ENCODE measurements at regions not wholly inside any gene's neighbourhood (a gene's known extent, or its start where the extent isn't known, plus 50 kb on each side); places are given as distances from the start of the nearest gene placed in this dataset.

- no peak for TF ChIP-seq ZFX (IDR thresholded peaks at IDR 0.05; ENCODE audit: borderline replicate concordance)
- no peak for TF ChIP-seq CTCF (IDR thresholded peaks at IDR 0.05)
- H3K27ac ChIP-seq = no peak overlapping the region
These were observed 84.4 kb downstream of the EFNB1 start for GRCh38 chrX:68913249-68913547.

DNA sequence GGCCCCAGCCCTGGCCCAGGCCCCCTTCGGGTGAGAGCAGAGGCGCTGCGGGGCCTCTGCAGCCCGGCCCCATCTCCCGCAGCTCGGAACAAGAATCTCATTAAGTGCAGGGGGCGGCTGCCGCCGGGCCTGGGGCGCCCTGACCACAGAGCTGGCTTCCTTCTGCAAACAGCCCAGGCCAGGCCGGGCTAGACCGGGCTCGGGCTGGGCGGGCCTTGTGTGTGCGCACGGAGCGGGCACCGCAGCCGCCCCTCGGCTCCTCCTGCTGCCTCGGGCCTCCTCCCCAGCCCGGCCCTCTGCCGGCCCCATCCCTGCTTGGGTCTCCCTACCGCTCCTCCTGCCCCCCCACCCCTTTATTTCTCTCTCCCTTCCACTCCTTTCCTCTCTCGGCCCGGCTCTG is 83.3 kb downstream of the EFNB1 start:
- no peak overlapping the region for H3K27ac ChIP-seq
- TF ChIP-seq CTCF (IDR thresholded peaks at IDR 0.05) (no peak), ZFX (IDR thresholded peaks at IDR 0.05; ENCODE audit: borderline replicate concordance) (no peak)

- H3K27ac ChIP-seq = no peak overlapping the region
- TF ChIP-seq CTCF (IDR thresholded peaks at IDR 0.05) (no peak), ZFX (IDR thresholded peaks at IDR 0.05; ENCODE audit: borderline replicate concordance) (no peak)
These were observed 82.1 kb downstream of the EFNB1 start for GRCh38 chrX:68910731-68911428.

- no peak for TF ChIP-seq ZFX (IDR thresholded peaks at IDR 0.05; ENCODE audit: borderline replicate concordance)
- TF ChIP-seq CTCF (IDR thresholded peaks at IDR 0.05) = no peak
- no peak overlapping the region for H3K27ac ChIP-seq
These were observed 81.1 kb downstream of the EFNB1 start for GRCh38 chrX:68909945-68910344.

DNA sequence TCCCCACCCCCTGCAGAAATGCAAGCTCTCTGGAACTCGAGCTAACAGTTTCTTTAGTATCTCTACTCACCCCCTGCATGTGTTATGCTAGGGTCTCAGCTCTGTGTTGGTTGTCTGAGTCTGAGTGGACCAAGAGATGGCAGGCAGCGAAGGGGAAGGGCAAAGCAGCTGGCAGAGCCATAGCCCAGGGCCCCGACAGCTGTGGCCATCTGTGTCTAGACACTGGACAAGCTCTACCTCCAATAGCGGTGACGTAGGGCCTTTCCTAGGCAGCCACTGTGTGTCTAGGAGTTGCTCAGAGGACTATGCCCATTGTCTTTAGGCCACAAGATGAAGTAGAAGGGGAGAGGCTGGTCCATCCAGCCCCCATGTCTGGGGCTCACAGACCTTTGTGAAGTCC is 79.2 kb downstream of the EFNB1 start:
- no peak overlapping the region for H3K27ac ChIP-seq
- TF ChIP-seq ZFX (IDR thresholded peaks at IDR 0.05; ENCODE audit: borderline replicate concordance) (no peak), CTCF (IDR thresholded peaks at IDR 0.05) (no peak)

- no peak for TF ChIP-seq CTCF (IDR thresholded peaks at IDR 0.05)
- no peak for TF ChIP-seq ZFX (IDR thresholded peaks at IDR 0.05; ENCODE audit: borderline replicate concordance)
- no peak overlapping the region for H3K27ac ChIP-seq
These were observed 74.1 kb downstream of the EFNB1 start for GRCh38 chrX:68902706-68903504.

- no peak for TF ChIP-seq CTCF (IDR thresholded peaks at IDR 0.05)
- no peak for TF ChIP-seq ZFX (IDR thresholded peaks at IDR 0.05; ENCODE audit: borderline replicate concordance)
- no peak overlapping the region for H3K27ac ChIP-seq
These were observed 72.7 kb downstream of the EFNB1 start for GRCh38 chrX:68901519-68901918.
